WTC11 (cell line): ENCODE measurements at regions not wholly inside any gene's neighbourhood (a gene's known extent, or its start where the extent isn't known, plus 50 kb on each side); places are given as distances from the start of the nearest gene placed in this dataset.

Experiments used
- CTCF ChIP-seq: fragments of 200-600 bp; IDR thresholded peaks from 2 replicates; pipeline ENCODE4 v1.8.0; 2022; ENCODE audit warnings: antibody characterized with exemption
- FOXP1 ChIP-seq: sonication (generic); formaldehyde crosslinking; IDR thresholded peaks from 2 replicates; pipeline ENCODE4 v1.8.0; 2022; ENCODE audit warnings: missing genetic modification reagents, mild to moderate bottlenecking, moderate library complexity, borderline replicate concordance

- TF ChIP-seq FOXP1 (no peak), CTCF (no peak)
Observed at GRCh38 chr7:116433246-116433645, 66.3 kb upstream of the CAV2 start.
